ENCODE measurements at regions not wholly inside any gene's neighbourhood (a gene's known extent, or its start where the extent isn't known, plus 50 kb on each side); places are given as distances from the start of the nearest gene placed in this dataset.

DNA sequence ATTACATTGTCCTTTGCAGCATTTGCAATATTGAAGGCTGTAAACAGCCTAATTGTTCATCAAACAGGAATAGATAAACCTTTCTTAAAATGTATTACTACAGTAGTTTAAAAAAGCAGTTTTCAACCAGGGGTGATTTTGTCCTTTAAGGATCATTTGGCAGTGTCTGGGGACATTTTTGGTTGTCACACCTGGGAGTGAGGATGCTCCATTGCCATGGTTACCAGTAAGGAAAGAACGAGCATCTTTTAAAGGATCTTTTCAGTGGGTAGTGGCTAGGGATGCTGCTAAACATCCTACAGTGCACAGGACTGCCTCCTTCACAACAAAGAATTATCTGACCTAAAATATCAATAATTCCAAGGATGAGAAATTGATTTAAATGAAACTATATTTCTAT, 596.3 kb downstream of the HINT1 start:
- H2BK5ac ChIP-seq (ENCODE audit: low read depth, low read length) = no peak overlapping the region
- no peak overlapping the region for H4K8ac ChIP-seq (ENCODE audit: extremely low read depth, insufficient read depth, low read length)
- no peaks in the 10 kb centered on the region for H4K20me1 ChIP-seq (replicated peaks in 1 of 2; ENCODE audit: control insufficient read depth in 1 of 2, insufficient read depth in 2 of 2, low read length in 2 of 2)
- H3K56ac ChIP-seq (replicated peaks; ENCODE audit: insufficient read length, low read depth, low read length) = no peak overlapping the region
- H3K27me3 ChIP-seq (replicated peaks in 1 of 4; ENCODE audit: control insufficient read depth in 3 of 4, extremely low read depth in 1 of 4, insufficient read depth in 3 of 4, low read length in 3 of 4) = no peaks in the 10 kb centered on the region
- H2BK20ac ChIP-seq (ENCODE audit: low read length) = no peak overlapping the region
- H3K27ac ChIP-seq (ENCODE audit: low read depth, low read length) = no peak overlapping the region
- no peaks in the 10 kb centered on the region for H3K36me3 ChIP-seq (ENCODE audit: control insufficient read depth in 2 of 4, insufficient read depth in 4 of 4, low read length in 3 of 4)
- H4K91ac ChIP-seq (replicated peaks; ENCODE audit: insufficient read length, low read length) = no peak overlapping the region
- no peaks in the 10 kb centered on the region for H3K4me1 ChIP-seq (replicated peaks in 1 of 4; ENCODE audit: control insufficient read depth in 3 of 4, insufficient read depth in 4 of 4, low read length in 3 of 4)
- H2BK15ac ChIP-seq (ENCODE audit: low read length) = no peak overlapping the region
- TF ChIP-seq TBP (IDR thresholded peaks at IDR 0.05; ENCODE audit: low read depth, low read length) (no peak), CHD1 (IDR thresholded peaks at IDR 0.05; ENCODE audit: low read depth, low read length) (no peak), ATF3 (IDR thresholded peaks at IDR 0.05; ENCODE audit: insufficient read depth, low read depth, low read length) (no peak)
- ChIA-PET POLR2A (ENCODE audit: partially characterized antibody) (no interaction called here), CTCF (ENCODE audit: partially characterized antibody) (no interaction called here)
- no peak overlapping the region for H4K5ac ChIP-seq (ENCODE audit: insufficient read length, low read depth, low read length)
- H2AFZ ChIP-seq (ENCODE audit: low read length) = no peak overlapping the region
- H3K9ac ChIP-seq (replicated peaks in 1 of 4; ENCODE audit: extremely low read depth in 1 of 4, low read depth in 3 of 4, low read length in 3 of 4) = no peak overlapping the region
- no peaks in the 10 kb centered on the region for H3K9me3 ChIP-seq (ENCODE audit: insufficient read depth in 2 of 2, low read depth in 1 of 2, low read length in 1 of 2)
- no peak overlapping the region for H3K14ac ChIP-seq (ENCODE audit: insufficient read length)
- 95% methylated on average over 1 of the region's 1 CpG; no CpG with 5 or more reads in 1 of the 2 experiments for WGBS, 2 experiments (ENCODE audit: extremely low coverage in 1 of 2, insufficient coverage in 1 of 2, insufficient read length in 1 of 2, insufficient replicate concordance in 2 of 2, low coverage in 1 of 2, low lambda C conversion rate in 2 of 2, missing lambda C conversion rate in 1 of 2)
- FAIRE-seq = no peak
- no peaks in the 10 kb centered on the region for H3K79me1 ChIP-seq (ENCODE audit: low read depth, low read length)
- H3K4me3 ChIP-seq (ENCODE audit: extremely low read depth in 1 of 4, insufficient read depth in 2 of 4, low read depth in 3 of 4, low read length in 4 of 4) = no peak overlapping the region
- no peak overlapping the region for H3K4me2 ChIP-seq (ENCODE audit: insufficient read depth in 1 of 2, low read depth in 2 of 2, low read length in 2 of 2)
- no peak overlapping the region for H3K18ac ChIP-seq (ENCODE audit: extremely low read depth, low read length)
- H2AK5ac ChIP-seq (ENCODE audit: low read depth, low read length) = no peak overlapping the region
- H3K23me2 ChIP-seq (ENCODE audit: low read depth, low read length) = no peaks in the 10 kb centered on the region
- no peak overlapping the region for H2BK120ac ChIP-seq (replicated peaks; ENCODE audit: low read depth, low read length)
- H2BK12ac ChIP-seq (ENCODE audit: low read depth, low read length) = no peak overlapping the region
- DNase-seq (ENCODE audit: low read depth in 1 of 2, low spot score in 2 of 2) = no peak
- no peak overlapping the region for H3K4ac ChIP-seq (replicated peaks; ENCODE audit: insufficient read length, low read depth, low read length)
- H3K23ac ChIP-seq (ENCODE audit: insufficient read length) = no peak overlapping the region
- no peaks in the 10 kb centered on the region for H3K79me2 ChIP-seq (ENCODE audit: control insufficient read depth in 1 of 2, insufficient read depth in 2 of 2, low read length in 2 of 2)

Data from H1 (cell line).